Left cardiac atrium (tissue), 4 donors: ENCODE measurements at regions not wholly inside any gene's neighbourhood (a gene's known extent, or its start where the extent isn't known, plus 50 kb on each side); places are given as distances from the start of the nearest gene placed in this dataset.
A peak's percentile ranks its signal among the peaks of the same experiment; 100 is the strongest.

Experiments used
- ATAC-seq, 2 donors: fragments of 200-7000 bp; cut with Tn5 transposase; one replicate each; pipeline ENCODE4 v1.9.1; 2020; ENCODE audit warnings: mild to moderate bottlenecking in 2 of 2, moderate library complexity in 2 of 2
- DNase-seq: peaks from one replicate; pipeline ENCODE4 v3.0.0-alpha.2; 2020
- intact Hi-C, 2 donors: fragments of 100-400 bp; cut with DNase I; formaldehyde crosslinking; loops; one replicate each; pipeline versions ENCODE4 v1.14.1 to v1.15.1; 2022 to 2023
- donor health status: DM: no; HTN: yes; CAD: no.
- donor health status: DM: no; HTN: yes; CAD: no; lungs with severe emphysema.
- donor health status: DM: yes; HTN: yes; CAD: no.
- donor health status: Dilated cardiomyopathy.

GRCh38 chr5:174281089-174281760, 235.7 kb downstream of the NSG2 start:
- ATAC-seq (no peak), DNase-seq (no peak)
- intact Hi-C loops, result no loop called here

DNA sequence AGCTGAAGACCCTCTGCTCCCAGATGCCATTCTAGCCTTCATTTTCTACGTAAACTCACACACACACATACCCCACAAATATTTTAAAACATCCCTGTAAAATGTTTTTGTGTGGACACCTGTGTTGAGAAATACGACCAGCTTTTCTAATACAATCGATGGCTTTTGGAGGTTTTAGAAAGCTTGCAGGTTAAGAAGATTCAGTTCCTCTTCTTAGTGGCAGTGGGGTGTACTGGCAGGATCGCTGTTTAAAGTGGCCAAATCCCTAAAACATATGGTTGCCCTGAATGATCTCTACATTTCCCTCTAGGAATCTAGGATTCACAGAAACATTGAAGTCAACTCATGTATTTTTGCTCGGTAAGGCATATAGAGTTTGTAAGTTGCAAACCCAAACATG, 236.3 kb downstream of the NSG2 start:
- DNase-seq, result no peak
- intact Hi-C loops, result no loop called here
- no peak for ATAC-seq

DNA sequence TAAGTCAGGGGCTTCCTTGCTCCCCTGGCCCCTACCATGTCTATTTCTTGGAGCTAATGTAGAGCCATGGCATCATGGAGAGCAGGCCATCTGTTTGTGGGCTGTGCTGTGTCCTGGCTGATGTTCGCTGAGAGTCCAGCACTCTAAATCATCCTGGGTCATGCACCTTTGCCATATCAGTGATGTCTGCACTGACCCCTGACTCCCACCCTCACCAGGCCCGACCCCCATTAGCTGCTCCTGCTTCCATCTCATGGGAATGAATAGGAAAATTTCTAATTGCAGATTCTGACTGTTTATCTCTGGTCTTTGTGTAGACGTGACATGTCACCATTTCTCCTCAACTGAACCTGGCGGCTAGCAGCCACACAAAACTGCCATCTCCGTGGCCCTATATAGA, 236.9 kb downstream of the NSG2 start:
- ATAC-seq (no peak), DNase-seq (no peak)
- intact Hi-C loops, result no loop called here

- DNase-seq (no peak), ATAC-seq (no peak)
- intact Hi-C loops, result no loop called here
Observed at GRCh38 chr5:174283211-174284005, 237.9 kb downstream of the NSG2 start.

DNA sequence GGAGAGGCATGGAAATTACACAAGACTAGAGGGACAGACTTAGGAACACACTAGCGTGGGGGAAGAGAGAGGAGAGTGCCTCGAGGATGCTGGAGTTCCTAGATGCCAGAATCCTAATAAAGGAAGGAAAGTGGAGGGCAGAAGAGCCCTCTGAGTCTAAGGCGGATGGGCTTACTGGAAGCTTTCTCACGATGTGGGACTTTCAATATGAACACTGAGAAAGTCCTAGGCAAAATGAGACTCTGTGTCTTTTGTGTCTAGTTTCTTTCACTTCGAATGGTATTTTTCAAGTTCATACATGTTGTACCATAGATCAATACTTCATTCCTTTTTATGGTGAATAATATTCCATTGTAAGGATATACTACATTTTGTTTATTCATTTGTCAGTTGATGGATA, 239.4 kb downstream of the NSG2 start:
- no peak for ATAC-seq
- intact Hi-C loops, result no loop called here
- DNase-seq, result no peak

DNA sequence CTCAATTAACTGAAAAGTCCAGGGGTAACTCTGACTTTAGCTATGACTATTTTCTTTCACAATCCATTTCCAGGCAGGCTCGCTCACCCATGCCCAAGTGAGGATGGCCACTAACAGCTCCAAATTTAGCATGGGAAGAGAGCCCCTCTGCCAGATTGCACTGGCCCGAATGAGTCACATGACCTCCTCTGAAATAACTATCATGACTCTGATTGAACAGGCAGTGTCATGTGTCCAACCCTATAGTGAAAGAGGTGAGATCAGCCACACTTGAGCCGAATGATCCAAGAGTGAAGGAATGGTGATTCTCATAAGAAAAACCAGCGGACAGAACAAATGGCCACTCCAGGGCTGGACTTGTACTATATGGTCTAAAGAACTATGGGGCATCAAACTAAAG, 242.3 kb downstream of the NSG2 start:
- ATAC-seq (no peak), DNase-seq (no peak)
- intact Hi-C loops, result no loop called here

DNA sequence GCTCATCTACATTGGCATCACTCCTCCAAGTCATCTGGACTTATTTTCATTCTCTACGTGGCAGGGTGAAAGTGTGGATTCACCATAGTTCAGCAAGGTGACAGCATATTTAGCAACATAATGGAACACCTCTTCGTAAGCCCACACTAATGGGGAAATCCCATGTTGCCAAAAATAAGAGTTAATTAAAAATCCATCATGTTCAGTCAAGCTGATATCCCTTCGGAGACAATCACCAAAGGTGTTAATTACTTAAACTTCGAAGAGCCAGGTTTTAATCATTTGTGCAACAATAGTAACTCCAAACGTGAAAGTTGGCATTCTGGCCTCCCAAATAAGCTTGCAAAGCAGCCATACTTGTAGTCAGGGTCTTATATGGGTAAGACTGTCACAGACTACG, 242.9 kb downstream of the NSG2 start:
- intact Hi-C loops, result no loop called here
- DNase-seq (no peak), ATAC-seq (no peak)

DNA sequence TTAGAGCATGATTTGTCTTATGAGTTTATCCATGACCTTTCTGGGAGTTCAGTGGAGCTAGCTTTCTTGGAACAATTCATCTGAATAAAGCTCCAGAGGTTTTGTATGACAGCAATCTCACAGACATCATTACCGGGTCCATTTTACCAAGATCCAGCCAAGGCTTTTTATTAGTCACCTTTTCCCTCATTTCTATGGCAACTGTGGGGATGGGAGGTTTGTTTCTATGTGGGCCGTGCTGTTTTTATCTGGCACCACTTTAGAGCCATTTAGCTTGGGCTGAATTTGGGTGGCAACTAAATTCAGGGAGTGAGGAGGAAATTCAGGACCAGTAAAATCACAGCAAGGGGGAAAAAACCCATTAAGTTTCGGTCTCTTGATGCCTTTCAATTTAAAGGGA, 245.7 kb downstream of the NSG2 start:
- intact Hi-C loops, result no loop called here
- DNase-seq, result no peak
- ATAC-seq, result no peak

GRCh38 chr5:174292348-174292747, 246.8 kb downstream of the NSG2 start:
- ATAC-seq (no peak), DNase-seq (no peak)
- intact Hi-C loops, result no loop called here

GRCh38 chr5:174293006-174293405, 247.5 kb downstream of the NSG2 start:
- intact Hi-C loops, result no loop called here
- ATAC-seq, result no peak
- DNase-seq, result no peak

DNA sequence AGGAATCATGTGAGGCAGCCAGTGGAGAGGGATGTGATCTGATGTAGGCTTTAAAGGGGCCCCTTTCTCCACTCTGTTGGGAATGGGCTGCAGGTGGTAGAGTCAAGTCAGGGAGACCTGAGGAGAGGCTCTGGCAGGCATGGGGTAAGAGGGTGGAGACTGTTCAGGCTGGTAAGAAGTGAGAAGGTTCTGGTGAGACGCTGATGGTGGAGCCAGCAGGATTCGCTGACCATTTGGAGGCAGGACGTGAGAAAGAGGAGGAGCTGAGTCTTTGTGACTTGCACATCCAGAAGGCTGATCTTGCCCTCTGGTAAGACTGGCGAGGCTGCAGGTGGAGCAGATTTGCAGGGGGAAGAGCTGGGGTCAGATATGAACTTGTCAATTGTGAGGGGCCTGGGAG, 248.0 kb downstream of the NSG2 start:
- DNase-seq (no peak), ATAC-seq (no peak)
- intact Hi-C loops, result no loop called here

GRCh38 chr5:174294891-174295620, 249.6 kb downstream of the NSG2 start:
- ATAC-seq (no peak), DNase-seq (no peak)
- intact Hi-C loops, result no loop called here

DNA sequence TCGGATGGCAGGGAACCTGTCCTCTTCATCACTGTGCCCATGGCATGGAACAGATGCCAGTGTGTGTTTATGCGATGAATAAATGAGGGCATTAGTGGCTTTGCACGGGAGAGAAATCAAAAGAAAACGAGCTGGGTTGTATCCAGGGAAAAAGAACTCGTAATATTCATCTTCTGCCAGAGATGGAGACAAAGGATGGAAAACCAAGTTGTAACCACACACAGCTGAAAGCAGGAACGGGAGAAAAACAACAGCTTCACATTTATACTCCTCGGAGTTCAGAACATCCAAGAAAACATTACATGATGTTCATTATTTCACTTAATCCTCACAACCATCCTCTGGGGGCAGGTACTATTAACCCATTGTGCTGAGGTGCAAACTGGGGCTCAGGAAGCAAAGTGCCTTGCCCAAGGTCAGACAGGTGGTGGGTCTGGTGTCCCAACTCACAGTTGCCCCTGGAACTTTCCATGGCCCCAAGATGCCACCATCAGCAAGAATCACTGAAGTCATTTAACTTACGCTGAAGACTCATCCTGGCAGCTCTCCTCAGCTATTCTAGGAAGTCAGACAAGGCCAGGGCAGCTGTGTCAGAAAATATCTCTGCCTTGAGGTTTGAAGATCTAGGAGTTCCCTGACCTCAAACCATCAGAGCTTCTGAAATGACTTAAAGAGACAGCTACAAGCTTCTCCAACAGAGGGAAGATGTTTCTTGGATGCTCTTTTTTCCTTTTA, 250.4 kb downstream of the NSG2 start:
- ATAC-seq (no peak), DNase-seq (no peak)
- intact Hi-C loops, result no loop called here

DNA sequence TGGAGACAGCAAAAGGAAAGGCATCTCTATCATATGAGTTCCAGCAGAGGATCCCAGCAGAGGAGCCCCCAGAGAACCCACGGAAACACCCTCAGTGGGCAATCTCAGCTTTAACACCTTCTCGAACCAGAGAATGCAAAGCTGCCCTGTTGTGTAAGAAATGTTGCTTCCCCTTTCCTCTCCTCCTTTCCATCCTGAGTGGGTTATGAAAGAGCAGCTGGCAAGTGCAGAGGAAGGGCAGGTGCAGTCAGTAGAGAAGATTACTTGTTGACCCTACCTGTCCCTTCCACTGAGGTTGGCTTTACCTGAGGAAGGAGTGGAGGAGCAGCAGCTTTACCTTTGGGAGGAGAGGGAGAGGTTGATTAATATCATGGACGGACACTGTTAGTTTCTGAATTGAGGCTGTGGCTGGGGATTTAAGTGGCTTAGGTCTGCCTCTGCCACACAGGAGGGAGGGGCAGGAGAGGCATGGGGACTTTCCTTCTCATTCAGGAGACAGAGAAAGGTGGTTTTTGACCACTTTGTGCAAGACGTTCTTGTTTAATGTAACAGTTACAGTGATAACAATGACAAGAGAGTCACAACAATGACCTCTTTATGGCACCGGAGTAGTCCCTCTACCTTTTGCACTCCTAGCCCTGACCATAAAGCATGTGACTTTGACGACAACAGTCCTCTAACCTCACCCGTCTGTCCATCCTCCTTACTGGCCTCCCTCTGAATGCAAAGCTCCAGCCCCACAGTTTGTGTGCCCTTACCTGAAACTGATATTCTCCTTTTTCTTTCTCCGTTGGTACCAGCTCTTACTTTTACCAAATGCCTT, 254.8 kb downstream of the NSG2 start:
- intact Hi-C loops, result no loop called here
- ATAC-seq (no peak), DNase-seq (no peak)

GRCh38 chr5:174300941-174301761, 255.6 kb downstream of the NSG2 start:
- ATAC-seq (peak; percentile 82 to 93), DNase-seq (no peak)
- intact Hi-C loops, result no loop called here

- intact Hi-C loops, result no loop called here
- no peak for ATAC-seq
- no peak for DNase-seq
Observed at GRCh38 chr5:174301848-174302625, 256.5 kb downstream of the NSG2 start.

GRCh38 chr5:174303035-174303434, 257.5 kb downstream of the NSG2 start:
- ATAC-seq, result no peak
- intact Hi-C loops, result no loop called here

More at GRCh38 chr5:174303035-174303434, 257.5 kb downstream of the NSG2 start:
- no peak for DNase-seq
